ENCODE measurements at regions not wholly inside any gene's neighbourhood (a gene's known extent, or its start where the extent isn't known, plus 50 kb on each side); places are given as distances from the start of the nearest gene placed in this dataset.

DNA sequence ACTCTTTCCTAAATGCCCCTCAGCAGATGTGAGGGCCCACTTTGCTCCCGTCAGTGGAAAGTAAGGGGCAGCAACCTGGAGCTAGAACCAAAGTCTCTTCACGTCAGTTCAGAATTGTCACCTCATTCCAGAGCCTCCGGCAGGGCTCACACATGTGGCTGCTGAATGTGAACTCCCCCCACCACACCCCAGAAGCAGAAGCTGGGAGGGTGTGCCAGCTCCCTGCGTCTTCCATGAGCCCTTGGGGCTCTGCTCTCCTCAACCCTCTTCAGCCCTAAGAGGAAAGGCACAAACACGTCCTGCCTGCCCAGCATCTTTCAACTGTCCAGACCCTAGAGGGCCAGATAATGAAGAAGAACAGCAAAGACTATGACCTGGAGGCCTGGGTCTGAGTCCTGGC is 105.3 kb downstream of the SALL1 start:
- no peaks in the 10 kb centered on the region for H3K36me3 ChIP-seq
- no peak overlapping the region for H3K4me3 ChIP-seq
- no peaks in the 10 kb centered on the region for H3K4me1 ChIP-seq
- DNase-seq, result no peak
- H3K27me3 ChIP-seq, result no peaks in the 10 kb centered on the region
- TF ChIP-seq, protein P1, sequence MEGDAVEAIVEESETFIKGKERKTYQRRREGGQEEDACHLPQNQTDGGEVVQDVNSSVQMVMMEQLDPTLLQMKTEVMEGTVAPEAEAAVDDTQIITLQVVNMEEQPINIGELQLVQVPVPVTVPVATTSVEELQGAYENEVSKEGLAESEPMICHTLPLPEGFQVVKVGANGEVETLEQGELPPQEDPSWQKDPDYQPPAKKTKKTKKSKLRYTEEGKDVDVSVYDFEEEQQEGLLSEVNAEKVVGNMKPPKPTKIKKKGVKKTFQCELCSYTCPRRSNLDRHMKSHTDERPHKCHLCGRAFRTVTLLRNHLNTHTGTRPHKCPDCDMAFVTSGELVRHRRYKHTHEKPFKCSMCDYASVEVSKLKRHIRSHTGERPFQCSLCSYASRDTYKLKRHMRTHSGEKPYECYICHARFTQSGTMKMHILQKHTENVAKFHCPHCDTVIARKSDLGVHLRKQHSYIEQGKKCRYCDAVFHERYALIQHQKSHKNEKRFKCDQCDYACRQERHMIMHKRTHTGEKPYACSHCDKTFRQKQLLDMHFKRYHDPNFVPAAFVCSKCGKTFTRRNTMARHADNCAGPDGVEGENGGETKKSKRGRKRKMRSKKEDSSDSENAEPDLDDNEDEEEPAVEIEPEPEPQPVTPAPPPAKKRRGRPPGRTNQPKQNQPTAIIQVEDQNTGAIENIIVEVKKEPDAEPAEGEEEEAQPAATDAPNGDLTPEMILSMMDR (IDR thresholded peaks at IDR 0.05), result no peak
- TF ChIP-seq POLR2A (IDR thresholded peaks at IDR 0.05), result no peak
- H3K27ac ChIP-seq, result no peak overlapping the region
- H3K9me3 ChIP-seq, result no peaks in the 10 kb centered on the region

DNA sequence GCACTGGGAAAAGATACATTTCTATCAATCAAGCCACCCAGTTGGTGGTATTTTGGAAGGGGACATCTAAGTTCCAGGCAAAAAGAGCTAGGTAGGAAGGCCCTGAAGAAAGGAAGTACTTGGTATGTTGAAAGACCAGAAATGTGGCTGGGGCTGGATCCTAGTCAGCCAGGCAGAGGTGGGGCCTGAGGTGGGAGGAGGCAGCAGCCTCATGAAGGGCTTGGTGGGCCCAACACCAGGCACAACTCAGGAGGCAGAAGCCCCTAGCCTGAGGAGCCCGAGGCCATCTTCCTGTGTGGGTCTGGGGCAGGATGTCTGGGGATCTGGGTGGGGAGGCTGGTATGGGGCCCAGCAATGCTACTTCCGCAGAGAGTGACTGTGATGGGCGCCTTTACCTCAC is 105.9 kb downstream of the SALL1 start:
- Histone ChIP-seq H3K27me3 (no peaks in the 10 kb centered on the region), H3K27ac (no peak overlapping the region), H3K4me1 (no peaks in the 10 kb centered on the region), H3K4me3 (no peak overlapping the region), H3K36me3 (no peaks in the 10 kb centered on the region), H3K9me3 (no peaks in the 10 kb centered on the region)
- TF ChIP-seq POLR2A (IDR thresholded peaks at IDR 0.05), result no peak
- TF ChIP-seq, protein P1 (IDR thresholded peaks at IDR 0.05), result no peak
- no peak for DNase-seq

DNA sequence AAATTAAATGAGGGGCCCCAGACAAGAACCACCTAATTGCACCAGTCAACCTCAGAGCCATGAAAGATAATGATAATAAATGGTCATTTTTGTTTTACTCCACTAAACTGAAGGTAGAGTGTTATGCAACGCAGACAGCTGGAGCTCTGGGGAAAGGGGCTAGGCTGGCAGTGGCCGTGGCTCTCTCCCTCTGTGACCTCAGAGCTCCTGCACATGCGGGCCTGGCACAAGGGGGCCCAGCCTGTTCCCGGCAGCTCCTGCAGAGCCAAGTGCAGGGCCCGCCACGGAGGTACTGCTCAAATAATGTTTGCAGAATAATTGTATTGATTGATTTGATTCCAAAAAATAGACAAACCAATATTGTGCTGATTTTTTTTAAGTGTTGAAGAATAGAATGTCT is 109.5 kb downstream of the SALL1 start:
- Histone ChIP-seq H3K9me3 (no peaks in the 10 kb centered on the region), H3K4me3 (no peak overlapping the region), H3K36me3 (no peaks in the 10 kb centered on the region), H3K27me3 (no peaks in the 10 kb centered on the region), H3K27ac (no peak overlapping the region), H3K4me1 (no peaks in the 10 kb centered on the region)
- no peak for DNase-seq
- TF ChIP-seq, protein P1 (IDR thresholded peaks at IDR 0.05), result no peak
- no peak for TF ChIP-seq POLR2A (IDR thresholded peaks at IDR 0.05)

DNA sequence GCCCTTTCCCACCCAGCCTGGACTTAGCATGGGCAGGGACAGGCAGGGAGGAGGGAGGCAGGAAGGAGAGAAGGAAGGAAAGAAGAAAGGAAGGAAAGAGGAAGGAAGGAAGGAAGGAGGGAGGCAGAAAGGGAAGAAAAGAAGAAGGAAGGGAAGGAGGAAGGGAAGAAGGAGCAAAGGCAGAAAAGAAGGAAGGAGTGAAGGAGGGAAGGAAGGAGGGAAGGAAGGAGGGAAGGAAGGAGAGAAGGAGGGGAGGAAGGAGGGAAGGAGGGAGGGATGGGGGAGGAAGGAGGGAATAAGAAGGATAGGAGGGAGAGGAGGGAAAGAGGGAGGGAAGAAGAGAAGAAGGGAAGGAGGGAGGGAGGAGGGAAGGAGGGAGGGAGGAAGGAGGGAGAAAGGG is 110.4 kb downstream of the SALL1 start:
- Histone ChIP-seq H3K36me3 (no peaks in the 10 kb centered on the region), H3K4me1 (no peaks in the 10 kb centered on the region), H3K4me3 (no peak overlapping the region), H3K27me3 (no peaks in the 10 kb centered on the region), H3K27ac (no peak overlapping the region), H3K9me3 (no peaks in the 10 kb centered on the region)
- TF ChIP-seq, protein P1 (IDR thresholded peaks at IDR 0.05), result no peak
- no peak for TF ChIP-seq POLR2A (IDR thresholded peaks at IDR 0.05)
- no peak for DNase-seq

DNA sequence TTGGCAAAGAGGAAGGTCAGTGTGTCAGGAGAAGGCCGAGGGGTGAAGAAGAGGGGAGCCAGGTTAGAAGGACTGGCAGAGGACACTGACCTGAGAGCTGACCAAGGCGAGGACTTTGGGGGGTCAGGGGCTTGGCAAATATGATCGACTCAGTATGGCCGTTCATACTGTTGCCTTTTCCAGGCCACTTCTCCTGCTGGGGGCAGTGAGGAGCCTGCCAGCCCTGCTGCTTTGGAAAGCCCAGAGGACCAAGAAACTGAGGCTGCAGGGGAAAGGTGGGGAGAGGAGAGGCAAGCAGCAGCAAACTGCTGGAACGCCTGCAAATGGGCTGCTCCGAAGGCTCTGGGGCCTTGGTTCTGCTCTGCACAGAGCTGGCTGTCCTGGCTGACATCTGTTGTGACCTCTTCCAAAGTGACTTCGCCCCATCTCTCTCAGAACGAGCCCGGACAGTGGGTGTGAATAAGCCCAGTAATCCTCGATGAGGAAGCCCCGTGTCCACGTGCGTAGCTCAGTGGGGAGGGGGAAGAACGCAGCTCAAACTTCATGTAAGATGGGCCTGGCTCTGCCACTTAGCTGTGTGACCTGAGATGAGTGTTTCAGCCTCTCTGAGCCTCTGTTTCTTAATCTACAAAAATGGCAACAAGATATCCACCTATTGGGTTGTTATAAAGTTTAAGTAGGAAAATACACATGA is 111.3 kb downstream of the SALL1 start:
- TF ChIP-seq POLR2A (IDR thresholded peaks at IDR 0.05), result no peak
- TF ChIP-seq, protein P1 (IDR thresholded peaks at IDR 0.05), result no peak
- Histone ChIP-seq H3K4me1 (no peaks in the 10 kb centered on the region), H3K9me3 (no peaks in the 10 kb centered on the region), H3K27ac (no peak overlapping the region), H3K27me3 (no peaks in the 10 kb centered on the region), H3K4me3 (no peak overlapping the region), H3K36me3 (no peaks in the 10 kb centered on the region)
- no peak for DNase-seq

DNA sequence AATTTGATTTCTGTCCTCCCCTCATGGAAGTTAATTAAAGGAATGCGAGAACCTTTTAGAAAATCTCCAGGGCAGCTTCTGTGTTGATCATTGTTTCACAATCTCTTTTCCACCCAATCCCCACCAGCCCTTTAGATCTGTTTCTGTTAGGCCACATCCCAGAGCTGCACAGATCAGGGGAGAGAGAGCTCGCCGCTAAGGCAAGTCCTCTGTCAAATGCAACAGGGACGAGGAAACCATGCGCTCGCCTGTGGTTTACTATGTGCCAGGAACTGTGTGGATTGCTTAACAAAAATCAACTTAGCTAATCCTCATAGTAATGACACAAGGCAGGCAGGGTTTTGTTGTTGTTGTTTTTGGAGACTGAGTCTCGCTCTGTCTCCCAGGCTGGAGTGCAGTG is 115.4 kb downstream of the SALL1 start:
- TF ChIP-seq, protein P1 (IDR thresholded peaks at IDR 0.05), result no peak
- TF ChIP-seq POLR2A (IDR thresholded peaks at IDR 0.05), result no peak
- Histone ChIP-seq H3K36me3 (no peaks in the 10 kb centered on the region), H3K27me3 (no peaks in the 10 kb centered on the region)

More for the DNA sequence above, 115.4 kb downstream of the SALL1 start:
- DNase-seq, result no peak
- H3K4me3 ChIP-seq, result no peak overlapping the region
- no peak overlapping the region for H3K27ac ChIP-seq
- no peaks in the 10 kb centered on the region for H3K4me1 ChIP-seq
- H3K9me3 ChIP-seq, result no peaks in the 10 kb centered on the region
